ENCODE measurements at regions not wholly inside any gene's neighbourhood (a gene's known extent, or its start where the extent isn't known, plus 50 kb on each side); places are given as distances from the start of the nearest gene placed in this dataset.

DNA sequence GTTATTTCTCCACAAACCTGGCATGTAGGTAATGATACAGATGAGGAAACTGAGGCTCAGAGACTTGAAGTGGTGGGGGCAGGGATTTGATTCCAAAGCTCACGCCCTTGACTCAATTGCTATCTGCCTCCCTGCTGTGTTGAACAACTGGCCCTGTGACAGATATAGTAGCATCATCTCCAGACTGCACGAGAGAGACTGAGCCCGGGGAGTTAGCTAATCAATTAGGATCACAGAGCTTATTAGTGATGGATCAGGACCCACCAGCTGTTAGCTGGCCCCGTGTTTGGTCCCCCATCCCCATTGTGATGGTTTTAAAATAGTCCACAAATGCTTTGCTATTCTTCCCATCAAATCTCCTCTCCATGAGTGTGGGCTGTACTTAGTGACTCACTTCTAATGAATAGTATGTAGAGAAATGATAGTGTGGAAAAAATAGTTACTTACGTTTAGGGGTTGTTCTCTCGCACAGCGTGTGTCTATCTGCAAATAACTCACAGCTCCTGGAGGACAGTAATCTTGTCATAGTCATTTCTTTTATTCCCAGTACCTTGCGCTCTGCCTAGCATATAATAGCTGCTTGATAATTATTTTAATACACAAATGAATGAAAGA is 74.4 kb upstream of the KLF13 start:
- no peaks in the 10 kb centered on the region for H3K9me3 Mint-ChIP-seq
- POLR2A ChIA-PET: interaction anchor here (0.7 to 6.3 kb wide), 3 partner anchors 7 to 230 kb away, joined by 3 to 46 read pairs (median 4); no protein-coding TSS in a partner anchor
- DNase-seq: no peak
- H3K4me3 Mint-ChIP-seq: no peak overlapping the region
- ATAC-seq: no peak
- H3K27me3 Mint-ChIP-seq: no peaks in the 10 kb centered on the region
- peak overlapping the region in 1 of 10 donors; percentile 3 for H3K27ac Mint-ChIP-seq
- no peaks in the 10 kb centered on the region for H3K36me3 Mint-ChIP-seq
- peaks cover 9 to 34% (median 23%) of the 10 kb centered on the region in 4 donors for H3K4me1 Mint-ChIP-seq

DNA sequence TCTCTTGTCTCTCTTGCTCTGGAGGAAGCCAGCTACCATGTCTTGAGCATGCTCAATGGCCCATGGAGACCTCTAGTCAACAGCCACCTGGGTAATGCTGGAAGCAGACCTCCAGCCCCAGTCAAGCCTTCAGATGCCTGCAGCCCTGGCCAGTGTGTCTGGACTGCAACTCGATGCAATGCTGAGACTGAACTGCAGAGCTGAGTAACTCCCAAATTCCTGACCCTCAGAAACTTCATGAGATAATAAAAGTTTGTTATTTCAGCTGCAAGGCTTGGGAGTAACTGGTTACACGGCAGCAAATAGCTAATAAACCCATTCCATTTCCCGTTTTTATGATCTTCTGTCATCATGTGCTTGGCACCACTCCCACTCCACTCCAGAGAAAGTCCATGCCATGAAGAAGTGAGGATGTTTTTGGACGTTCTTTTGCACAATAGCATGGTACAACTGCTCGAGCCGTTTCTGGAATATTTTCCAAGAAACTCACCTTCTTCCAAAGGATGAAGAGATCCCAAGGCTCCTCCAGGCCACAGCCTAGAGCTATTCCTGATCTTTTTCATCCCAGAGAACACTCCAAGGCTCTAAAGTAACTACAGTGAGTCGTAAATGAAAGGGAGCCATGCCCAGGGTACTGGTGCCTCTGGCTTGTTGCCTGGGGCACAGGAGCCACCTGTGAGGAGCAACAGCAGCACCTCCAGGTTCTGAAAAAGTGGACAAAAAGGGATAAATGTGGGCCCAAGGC is 72.0 kb upstream of the KLF13 start:
- no peak overlapping the region for H3K4me3 Mint-ChIP-seq
- peak overlapping the region in 2 of 10 donors; percentile 13 to 64 for H3K27ac Mint-ChIP-seq
- no peaks in the 10 kb centered on the region for H3K27me3 Mint-ChIP-seq
- ATAC-seq (no peak), DNase-seq (no peak)
- no peaks in the 10 kb centered on the region for H3K9me3 Mint-ChIP-seq
- H3K36me3 Mint-ChIP-seq: no peaks in the 10 kb centered on the region
- H3K4me1 Mint-ChIP-seq: peaks cover 15 to 48% (median 31%) of the 10 kb centered on the region in 4 donors
- POLR2A ChIA-PET: interaction anchor here (0.5 to 6.3 kb wide), 3 partner anchors 10 to 12 kb away, joined by 3 to 46 read pairs (median 3); no protein-coding TSS in a partner anchor

DNA sequence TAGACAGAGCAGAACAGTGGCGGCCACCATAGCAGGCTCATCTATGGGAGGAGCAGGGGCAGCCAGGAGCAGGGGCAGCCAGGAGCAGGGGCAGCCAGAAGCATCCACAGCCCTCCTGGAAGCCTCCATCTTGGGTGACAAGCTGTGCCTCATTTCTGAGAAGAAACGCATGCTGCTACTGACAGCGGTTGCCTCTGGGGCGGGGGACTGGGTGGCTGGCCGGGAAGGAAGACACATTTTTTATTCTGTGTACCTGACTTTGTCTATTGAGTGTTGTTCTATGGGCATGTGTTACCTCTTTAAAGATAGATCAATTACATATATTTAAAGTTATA is 71.5 kb upstream of the KLF13 start:
- DNase-seq: no peak
- no peak for ATAC-seq
- POLR2A ChIA-PET: interaction anchor here (0.5 to 6.3 kb wide), 3 partner anchors 9 to 13 kb away, joined by 3 to 46 read pairs (median 3); no protein-coding TSS in a partner anchor
- Mint-ChIP-seq H3K4me1 (peaks cover 15 to 48% (median 33%) of the 10 kb centered on the region in 4 donors), H3K4me3 (no peak overlapping the region), H3K9me3 (no peaks in the 10 kb centered on the region), H3K27me3 (no peaks in the 10 kb centered on the region), H3K36me3 (no peaks in the 10 kb centered on the region), H3K27ac (peak overlapping the region in 5 of 10 donors; percentile 13 to 89 (median 55))

DNA sequence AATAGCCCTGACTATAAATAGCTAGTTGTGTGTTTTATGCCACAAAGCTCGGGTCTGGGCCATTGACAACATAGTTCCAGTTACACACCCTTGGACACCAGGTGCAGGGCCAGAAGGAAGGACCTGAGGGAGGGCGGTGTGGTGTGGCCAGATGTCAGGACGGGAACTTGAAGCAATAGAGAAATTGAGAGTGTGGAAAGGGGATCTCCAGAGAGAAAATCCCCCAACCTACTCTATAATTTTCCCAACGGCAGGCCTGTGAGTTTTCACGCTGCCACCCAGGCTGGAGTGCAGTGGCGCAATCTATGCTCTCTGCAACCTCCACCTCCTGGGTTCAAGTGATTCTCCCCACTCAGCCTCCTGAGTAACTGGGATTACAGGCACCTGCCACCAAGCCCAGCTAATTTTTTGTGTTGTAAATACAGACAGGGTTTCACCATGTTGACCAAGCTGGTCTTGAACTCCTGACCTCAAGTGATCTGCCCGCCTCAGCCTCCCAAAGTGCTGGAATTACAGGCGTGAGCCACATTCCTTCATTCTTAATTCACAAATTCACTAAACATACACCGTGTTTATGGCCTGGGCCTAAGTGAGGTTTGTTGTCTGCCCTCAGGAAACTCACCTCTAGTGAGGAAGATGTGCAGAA is 70.8 kb upstream of the KLF13 start:
- H3K4me1 Mint-ChIP-seq: peaks cover 17 to 53% (median 39%) of the 10 kb centered on the region in 4 donors
- no peaks in the 10 kb centered on the region for H3K36me3 Mint-ChIP-seq
- no peaks in the 10 kb centered on the region for H3K9me3 Mint-ChIP-seq
- H3K27me3 Mint-ChIP-seq: no peaks in the 10 kb centered on the region
- POLR2A ChIA-PET: interaction anchor here (1.0 to 6.3 kb wide), 3 partner anchors 9 to 47 kb away, joined by 3 to 46 read pairs (median 3); no protein-coding TSS in a partner anchor
- ATAC-seq: no peak
- H3K4me3 Mint-ChIP-seq: no peak overlapping the region
- H3K27ac Mint-ChIP-seq: peak overlapping the region in 3 of 10 donors; percentile 13 to 89 (median 60)
- DNase-seq: no peak

DNA sequence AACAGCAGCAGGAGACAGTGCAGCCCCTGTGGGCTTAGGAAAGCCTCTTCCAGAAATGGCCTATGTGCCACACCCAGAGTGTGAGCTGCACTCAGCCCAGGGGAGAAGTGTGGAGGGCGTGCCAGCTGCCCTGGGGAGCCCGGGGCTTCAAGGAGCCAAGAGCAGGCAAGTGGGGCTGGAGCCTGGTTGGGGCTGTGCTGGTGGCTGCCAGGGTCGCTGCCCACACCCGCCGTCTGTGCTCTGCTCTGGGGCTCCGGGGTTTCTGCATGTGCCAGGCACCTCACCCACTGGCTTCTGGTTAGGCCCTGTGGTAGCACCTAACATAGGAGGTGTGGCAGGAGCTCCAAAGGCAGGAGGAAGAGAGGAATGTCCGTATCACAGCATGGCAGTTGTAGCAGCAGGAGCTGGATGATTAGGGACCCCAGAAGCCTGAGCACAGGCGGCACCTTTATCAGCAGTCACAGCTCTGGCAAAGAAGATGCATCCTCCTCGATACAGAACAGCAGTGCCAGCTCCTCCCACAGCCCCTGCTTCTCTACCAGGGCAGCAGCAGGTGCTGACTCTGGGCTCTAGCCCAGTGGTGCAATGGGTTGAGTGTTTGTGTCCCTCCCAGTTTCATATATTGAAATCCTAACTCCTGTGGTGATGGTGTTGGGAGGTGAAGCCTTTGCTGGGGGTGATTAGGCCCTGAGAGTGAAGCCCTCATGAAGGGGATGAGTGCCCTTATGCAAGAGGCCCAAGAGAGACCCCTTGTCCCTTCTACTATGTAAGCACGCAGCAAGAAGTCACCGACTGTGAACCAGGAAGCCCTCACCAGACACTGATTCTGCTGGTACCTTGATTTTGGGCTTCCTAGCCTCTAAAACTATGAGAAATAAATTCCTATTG is 70.0 kb upstream of the KLF13 start:
- H3K27me3 Mint-ChIP-seq: no peaks in the 10 kb centered on the region
- peaks cover 22 to 60% (median 44%) of the 10 kb centered on the region in 4 donors for H3K4me1 Mint-ChIP-seq
- H3K27ac Mint-ChIP-seq: peak overlapping the region in 7 of 10 donors; percentile 1 to 60 (median 50)
- DNase-seq (no peak), ATAC-seq (peak in 1 of 2 donors; percentile 27)
- H3K36me3 Mint-ChIP-seq: no peaks in the 10 kb centered on the region
- POLR2A ChIA-PET: interaction anchor here (1.6 to 6.3 kb wide), 2 partner anchors 8 to 47 kb away, joined by 3 to 46 read pairs; no protein-coding TSS in a partner anchor
- H3K4me3 Mint-ChIP-seq: peak overlapping the region in 1 of 10 donors; percentile 24
- no peaks in the 10 kb centered on the region for H3K9me3 Mint-ChIP-seq

DNA sequence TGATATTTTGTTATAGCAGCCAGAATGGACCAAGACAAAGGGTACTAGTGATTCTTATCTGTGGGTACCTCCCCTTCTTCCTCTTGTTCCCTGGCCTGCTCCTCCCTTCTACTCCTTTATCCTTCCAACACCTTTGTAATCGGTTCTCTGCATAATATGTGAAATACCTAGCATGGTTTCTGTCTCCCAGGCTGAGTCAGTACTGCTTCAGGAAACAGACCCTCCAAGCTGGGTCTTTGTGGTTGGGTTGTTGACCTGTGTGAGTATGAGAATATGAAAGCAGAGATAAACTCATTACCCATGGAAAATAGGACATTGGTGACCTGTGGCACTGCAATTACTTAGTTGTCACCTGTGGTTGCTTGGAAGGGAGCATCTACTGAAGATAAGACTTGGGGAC is 69.3 kb upstream of the KLF13 start:
- Mint-ChIP-seq H3K36me3 (no peaks in the 10 kb centered on the region), H3K4me3 (no peak overlapping the region), H3K27ac (peak overlapping the region in 4 of 10 donors; percentile 2 to 79 (median 34)), H3K27me3 (no peaks in the 10 kb centered on the region), H3K4me1 (peaks cover 25 to 67% (median 51%) of the 10 kb centered on the region in 4 donors), H3K9me3 (no peaks in the 10 kb centered on the region)
- ATAC-seq (no peak), DNase-seq (no peak)
- POLR2A ChIA-PET: interaction anchor here (0.7 to 6.3 kb wide), 3 partner anchors 7 to 108 kb away, joined by 3 to 46 read pairs (median 4); no protein-coding TSS in a partner anchor

DNA sequence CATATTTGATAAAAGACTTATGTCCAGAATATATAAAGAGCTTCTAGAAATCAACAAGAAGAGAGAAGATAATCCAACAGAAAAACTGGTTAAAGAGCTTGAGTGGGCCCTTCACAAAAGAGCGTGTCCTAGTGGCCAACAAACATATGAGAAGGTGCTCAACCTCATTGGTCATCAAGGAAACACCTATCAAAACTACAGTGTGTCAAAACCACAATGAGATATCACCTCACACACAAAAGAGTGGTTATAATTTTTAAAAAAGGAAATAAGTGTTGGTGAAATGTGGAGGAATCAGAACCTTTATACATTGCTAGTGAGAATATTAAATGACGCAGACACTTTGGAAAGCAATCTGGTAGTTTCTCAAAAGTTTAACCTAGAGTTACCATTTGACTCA is 68.4 kb upstream of the KLF13 start:
- ATAC-seq: no peak
- H3K27ac Mint-ChIP-seq: peak overlapping the region in 1 of 10 donors; percentile 70
- no peak for DNase-seq
- no peak overlapping the region for H3K4me3 Mint-ChIP-seq
- H3K36me3 Mint-ChIP-seq: no peaks in the 10 kb centered on the region
- H3K4me1 Mint-ChIP-seq: peaks cover 33 to 76% (median 61%) of the 10 kb centered on the region in 4 donors
- H3K9me3 Mint-ChIP-seq: no peaks in the 10 kb centered on the region
- H3K27me3 Mint-ChIP-seq: no peaks in the 10 kb centered on the region
- POLR2A ChIA-PET: interaction anchor here (0.6 to 0.8 kb wide), 3 partner anchors 13 to 103 kb away, joined by 3 to 7 read pairs (median 4); no protein-coding TSS in a partner anchor

DNA sequence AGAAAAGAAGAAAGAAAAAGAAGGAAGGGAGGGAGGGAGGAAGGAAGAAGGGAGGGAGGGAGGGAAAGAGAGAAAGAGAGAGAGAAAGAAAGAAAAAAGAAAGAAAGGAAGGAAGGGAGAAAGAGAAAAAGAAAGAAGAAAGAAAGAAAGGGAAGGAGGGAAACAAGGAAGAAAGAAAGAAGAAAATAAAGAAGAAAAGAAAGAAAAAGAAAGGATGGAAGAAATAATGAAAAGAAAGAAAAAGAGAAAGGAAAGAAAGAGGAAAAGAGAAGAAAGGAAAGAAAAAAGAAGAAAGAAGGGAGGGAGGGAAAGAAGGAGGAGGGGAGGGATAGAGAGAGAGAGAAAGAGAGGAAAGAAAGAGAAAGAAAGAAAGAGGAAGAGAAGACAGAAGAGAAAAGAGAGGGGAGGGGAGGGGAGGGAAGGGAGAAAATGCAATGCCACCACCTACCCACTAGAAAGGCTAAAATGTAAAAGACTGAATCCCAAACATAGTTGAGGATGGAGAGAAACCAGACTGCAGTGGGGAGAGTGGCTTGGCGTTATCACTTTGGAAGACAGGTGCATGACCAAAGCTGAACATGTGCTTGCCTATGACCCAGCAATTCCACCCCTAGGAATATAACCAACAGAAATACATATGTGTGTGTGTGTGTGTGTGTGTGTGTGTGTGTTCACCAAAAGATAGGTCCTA is 66.9 kb upstream of the KLF13 start:
- peak overlapping the region in 4 of 10 donors; percentile 56 to 77 (median 63) for H3K27ac Mint-ChIP-seq
- no peak overlapping the region for H3K4me3 Mint-ChIP-seq
- H3K9me3 Mint-ChIP-seq: no peaks in the 10 kb centered on the region
- POLR2A ChIA-PET: interaction anchor here (0.6 to 1.2 kb wide), 4 partner anchors 12 to 151 kb away, joined by 3 to 5 read pairs (median 3); no protein-coding TSS in a partner anchor
- H3K36me3 Mint-ChIP-seq: no peaks in the 10 kb centered on the region
- H3K27me3 Mint-ChIP-seq: no peaks in the 10 kb centered on the region
- no peak for DNase-seq
- no peak for ATAC-seq
- H3K4me1 Mint-ChIP-seq: peaks cover 42 to 85% (median 71%) of the 10 kb centered on the region in 4 donors

- no peaks in the 10 kb centered on the region for H3K9me3 Mint-ChIP-seq
- no peak for DNase-seq
- H3K27ac Mint-ChIP-seq: peak overlapping the region in 5 of 10 donors; percentile 33 to 97 (median 68)
- no peak for ATAC-seq
- H3K27me3 Mint-ChIP-seq: no peaks in the 10 kb centered on the region
- POLR2A ChIA-PET: interaction anchor here (0.9 to 12.4 kb wide), 6 partner anchors 16 to 174 kb away, joined by 3 to 208 read pairs (median 4); partner anchors contain the start of gene KLF13
- no peak overlapping the region for H3K4me3 Mint-ChIP-seq
- peaks cover 47 to 85% (median 78%) of the 10 kb centered on the region in 4 donors for H3K4me1 Mint-ChIP-seq
- no peaks in the 10 kb centered on the region for H3K36me3 Mint-ChIP-seq
Observed at GRCh38 chr15:31260646-31261265, 65.9 kb upstream of the KLF13 start.

DNA sequence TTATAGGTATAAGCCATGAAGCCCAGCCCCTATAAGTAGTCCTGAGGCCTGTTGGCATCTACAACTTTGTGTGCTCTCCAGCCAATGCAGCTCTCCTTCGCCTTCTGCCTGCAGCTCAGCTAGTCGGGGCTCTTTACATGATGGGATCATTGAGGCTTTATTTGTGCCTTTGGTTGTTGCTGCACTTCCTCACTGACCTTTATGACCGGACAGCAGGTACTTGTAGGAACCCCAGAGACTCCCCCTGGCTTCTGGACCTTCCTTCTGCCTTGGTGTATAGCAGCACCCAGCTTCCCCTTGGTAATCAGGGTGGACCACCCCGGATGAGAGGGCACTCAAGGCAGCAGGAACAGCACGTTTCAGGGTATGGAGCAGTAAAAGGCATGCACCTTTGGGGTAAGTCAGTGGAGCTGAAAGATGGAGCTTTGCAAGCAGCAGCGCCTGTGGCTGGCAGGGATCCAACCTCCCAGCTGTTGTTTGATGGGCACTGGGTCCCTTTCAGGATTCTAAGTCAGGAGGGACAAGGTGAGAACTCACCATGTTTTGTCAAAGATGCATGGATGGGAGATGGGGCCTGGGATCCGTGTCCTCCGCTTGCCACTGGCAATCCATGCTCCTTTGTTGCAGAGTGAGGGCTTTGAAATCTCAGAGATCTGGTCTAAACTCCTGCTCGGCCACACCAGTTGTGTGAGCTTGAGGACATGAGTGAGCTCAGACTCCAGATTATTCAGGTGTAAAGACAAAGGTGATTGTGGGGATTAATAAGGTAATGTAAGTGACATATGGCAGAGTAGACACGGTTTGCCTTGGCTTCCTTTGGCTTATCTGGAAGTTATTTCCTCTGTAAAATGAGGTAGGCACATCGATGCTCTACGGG is 65.1 kb upstream of the KLF13 start:
- peaks cover 50 to 85% (median 80%) of the 10 kb centered on the region in 4 donors for H3K4me1 Mint-ChIP-seq
- no peaks in the 10 kb centered on the region for H3K9me3 Mint-ChIP-seq
- no peaks in the 10 kb centered on the region for H3K36me3 Mint-ChIP-seq
- ATAC-seq: no peak
- POLR2A ChIA-PET: interaction anchor here (0.9 to 12.4 kb wide), 9 partner anchors 7 to 173 kb away, joined by 3 to 208 read pairs (median 5); partner anchors contain the start of gene KLF13
- peak overlapping the region in 9 of 10 donors; percentile 40 to 97 (median 72) for H3K27ac Mint-ChIP-seq
- H3K4me3 Mint-ChIP-seq: peak overlapping the region in 3 of 10 donors; percentile 12 to 30 (median 24)
- no peak for DNase-seq
- H3K27me3 Mint-ChIP-seq: no peaks in the 10 kb centered on the region

Measured in naive thymus-derived CD8-positive, alpha-beta T cell (primary cell).